ENCODE measurements at regions not wholly inside any gene's neighbourhood (a gene's known extent, or its start where the extent isn't known, plus 50 kb on each side); places are given as distances from the start of the nearest gene placed in this dataset.

DNA sequence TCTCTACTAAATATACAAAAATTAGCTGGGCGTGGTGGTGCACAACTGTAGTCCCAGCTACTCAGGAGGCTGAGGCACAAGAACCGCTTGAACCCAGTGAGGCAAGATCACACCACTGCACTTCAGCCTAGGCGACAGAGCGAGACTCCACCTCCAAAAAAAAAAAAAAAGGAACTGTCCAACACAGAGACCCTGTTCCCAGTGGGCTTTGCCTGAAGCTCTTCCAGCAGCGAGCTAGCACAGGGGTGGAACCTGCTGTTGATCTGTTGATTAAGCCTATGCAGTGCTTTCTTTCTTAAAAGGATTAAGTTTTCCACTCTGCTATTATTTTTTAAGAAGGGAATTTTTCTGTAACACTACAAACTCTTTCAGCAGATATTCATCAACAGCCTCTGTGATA lies 171.0 kb upstream of the TUT7 start:
- DNase-seq (no peak), ATAC-seq (no peak)
- H3K4me1 ChIP-seq (ENCODE audit: insufficient read depth, low read length) = no peaks in the 10 kb centered on the region
- TF ChIP-seq EZH2phosphoT487 (IDR thresholded peaks at IDR 0.05; ENCODE audit: borderline replicate concordance, low read length) (no peak), EZH2 (IDR thresholded peaks at IDR 0.05; ENCODE audit: low read length, unreplicated experiment) (no peak)
- TF ChIP-seq, protein P1, sequence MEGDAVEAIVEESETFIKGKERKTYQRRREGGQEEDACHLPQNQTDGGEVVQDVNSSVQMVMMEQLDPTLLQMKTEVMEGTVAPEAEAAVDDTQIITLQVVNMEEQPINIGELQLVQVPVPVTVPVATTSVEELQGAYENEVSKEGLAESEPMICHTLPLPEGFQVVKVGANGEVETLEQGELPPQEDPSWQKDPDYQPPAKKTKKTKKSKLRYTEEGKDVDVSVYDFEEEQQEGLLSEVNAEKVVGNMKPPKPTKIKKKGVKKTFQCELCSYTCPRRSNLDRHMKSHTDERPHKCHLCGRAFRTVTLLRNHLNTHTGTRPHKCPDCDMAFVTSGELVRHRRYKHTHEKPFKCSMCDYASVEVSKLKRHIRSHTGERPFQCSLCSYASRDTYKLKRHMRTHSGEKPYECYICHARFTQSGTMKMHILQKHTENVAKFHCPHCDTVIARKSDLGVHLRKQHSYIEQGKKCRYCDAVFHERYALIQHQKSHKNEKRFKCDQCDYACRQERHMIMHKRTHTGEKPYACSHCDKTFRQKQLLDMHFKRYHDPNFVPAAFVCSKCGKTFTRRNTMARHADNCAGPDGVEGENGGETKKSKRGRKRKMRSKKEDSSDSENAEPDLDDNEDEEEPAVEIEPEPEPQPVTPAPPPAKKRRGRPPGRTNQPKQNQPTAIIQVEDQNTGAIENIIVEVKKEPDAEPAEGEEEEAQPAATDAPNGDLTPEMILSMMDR (conservative IDR thresholded peaks at IDR 0.05; ENCODE audit: low read depth, low read length) = no peak
- H3K27me3 ChIP-seq (ENCODE audit: low read length) = peaks cover 27% of the 10 kb centered on the region
- POLR2A ChIA-PET (ENCODE audit: unreplicated experiment) = no interaction called here
- H3K4me3 ChIP-seq (ENCODE audit: low read length) = no peak overlapping the region
- no TSS peak for BruUV-seq (replicated peaks)
- no peak overlapping the region for H3K27ac ChIP-seq (ENCODE audit: low read length)
- no peaks in the 10 kb centered on the region for H3F3A ChIP-seq (ENCODE audit: low read length, unreplicated experiment)
- H3K79me2 ChIP-seq (ENCODE audit: low read length) = no peaks in the 10 kb centered on the region
- H3K9me3 ChIP-seq (ENCODE audit: low read length) = no peaks in the 10 kb centered on the region
- no peaks in the 10 kb centered on the region for H4K20me1 ChIP-seq (ENCODE audit: low read length)
- intact Hi-C loops (cut with micrococcal nuclease) = no loop called here
- no peak overlapping the region for H2AFZ ChIP-seq (ENCODE audit: low read length)
- no peaks in the 10 kb centered on the region for H3K9me2 ChIP-seq (replicated peaks; ENCODE audit: low read length)
- H3K9ac ChIP-seq (ENCODE audit: low read length) = no peak overlapping the region
- CTCF ChIA-PET = no interaction called here
- H3K4me2 ChIP-seq (ENCODE audit: low read length) = no peak overlapping the region
- no peaks in the 10 kb centered on the region for H3K36me3 ChIP-seq (ENCODE audit: low read depth, low read length)

DNA sequence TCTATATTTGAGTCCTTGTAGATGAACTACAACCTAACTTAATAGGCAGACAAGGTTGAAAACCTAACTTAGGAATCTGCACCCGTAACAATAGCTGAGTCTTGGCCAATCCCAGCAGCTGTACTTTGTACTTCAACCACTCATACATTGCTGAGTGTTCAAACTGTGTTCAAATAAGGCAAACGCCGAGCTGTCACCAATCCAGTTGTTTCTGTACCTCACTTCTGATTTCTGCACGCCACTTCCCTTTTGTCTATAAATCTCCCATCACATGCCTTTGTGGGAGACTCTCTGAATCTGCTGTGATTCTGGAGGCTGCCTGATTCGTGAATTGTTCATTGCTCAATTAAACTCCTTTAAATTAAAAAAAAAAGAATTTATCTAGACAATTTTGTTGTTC lies 167.8 kb upstream of the TUT7 start:
- no peak for ATAC-seq

DNA sequence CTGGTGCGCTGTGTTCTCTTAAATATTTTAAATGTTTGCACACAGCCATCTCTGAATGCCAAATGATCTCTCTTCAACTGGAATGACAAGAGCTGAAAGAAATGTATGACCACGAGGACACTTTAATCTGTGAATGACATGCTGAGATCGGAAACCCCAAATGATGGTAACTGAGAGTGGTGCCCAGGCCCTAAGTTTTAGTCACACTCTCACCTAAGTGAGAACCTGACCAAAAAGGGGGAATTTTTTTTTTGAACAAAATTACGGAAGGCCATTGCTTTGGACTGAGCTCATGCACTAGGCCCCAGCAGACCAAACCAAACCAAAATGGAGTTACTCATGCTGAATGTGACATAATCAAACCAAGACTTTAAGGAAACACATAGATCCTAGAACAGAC lies 167.1 kb upstream of the TUT7 start:
- H3K4me1 ChIP-seq (ENCODE audit: insufficient read depth, low read length) = no peaks in the 10 kb centered on the region
- BruUV-seq (replicated peaks) = no TSS peak
- no peak for TF ChIP-seq EZH2phosphoT487 (IDR thresholded peaks at IDR 0.05; ENCODE audit: borderline replicate concordance, low read length)
- TF ChIP-seq, protein P1 (conservative IDR thresholded peaks at IDR 0.05; ENCODE audit: low read depth, low read length) = no peak
- TF ChIP-seq EZH2 (IDR thresholded peaks at IDR 0.05; ENCODE audit: low read length, unreplicated experiment) = no peak
- H2AFZ ChIP-seq (ENCODE audit: low read length) = no peak overlapping the region
- H3K4me3 ChIP-seq (ENCODE audit: low read length) = no peak overlapping the region
- DNase-seq (no peak), ATAC-seq (no peak)
- CTCF ChIA-PET = no interaction called here
- H3K27ac ChIP-seq (ENCODE audit: low read length) = no peak overlapping the region
- H4K20me1 ChIP-seq (ENCODE audit: low read length) = no peaks in the 10 kb centered on the region
- H3K4me2 ChIP-seq (ENCODE audit: low read length) = no peak overlapping the region
- H3F3A ChIP-seq (ENCODE audit: low read length, unreplicated experiment) = no peaks in the 10 kb centered on the region
- POLR2A ChIA-PET (ENCODE audit: unreplicated experiment) = no interaction called here
- H3K27me3 ChIP-seq (ENCODE audit: low read length) = peaks cover 19% of the 10 kb centered on the region; the same call in 1 of the 2 replicates
- no peak overlapping the region for H3K9ac ChIP-seq (ENCODE audit: low read length)
- intact Hi-C loops (cut with micrococcal nuclease) = no loop called here
- no peaks in the 10 kb centered on the region for H3K36me3 ChIP-seq (ENCODE audit: low read depth, low read length)
- no peaks in the 10 kb centered on the region for H3K79me2 ChIP-seq (ENCODE audit: low read length)
- no peaks in the 10 kb centered on the region for H3K9me2 ChIP-seq (replicated peaks; ENCODE audit: low read length)
- H3K9me3 ChIP-seq (ENCODE audit: low read length) = no peaks in the 10 kb centered on the region

More for the DNA sequence above, 167.8 kb upstream of the TUT7 start:
- H3K79me2 ChIP-seq (ENCODE audit: low read length) = no peaks in the 10 kb centered on the region
- H3K27me3 ChIP-seq (ENCODE audit: low read length) = peaks cover 15% of the 10 kb centered on the region
- H3K4me1 ChIP-seq (ENCODE audit: insufficient read depth, low read length) = no peaks in the 10 kb centered on the region
- DNase-seq = no peak
- H3K9me3 ChIP-seq (ENCODE audit: low read length) = no peaks in the 10 kb centered on the region
- intact Hi-C loops (cut with micrococcal nuclease) = no loop called here
- H2AFZ ChIP-seq (ENCODE audit: low read length) = no peak overlapping the region
- H3K36me3 ChIP-seq (ENCODE audit: low read depth, low read length) = no peaks in the 10 kb centered on the region
- H3K9me2 ChIP-seq (replicated peaks; ENCODE audit: low read length) = no peaks in the 10 kb centered on the region
- H4K20me1 ChIP-seq (ENCODE audit: low read length) = no peaks in the 10 kb centered on the region
- H3K9ac ChIP-seq (ENCODE audit: low read length) = no peak overlapping the region
- no TSS peak for BruUV-seq (replicated peaks)
- POLR2A ChIA-PET (ENCODE audit: unreplicated experiment) = no interaction called here
- H3K4me3 ChIP-seq (ENCODE audit: low read length) = no peak overlapping the region
- H3F3A ChIP-seq (ENCODE audit: low read length, unreplicated experiment) = no peaks in the 10 kb centered on the region
- TF ChIP-seq EZH2phosphoT487 (IDR thresholded peaks at IDR 0.05; ENCODE audit: borderline replicate concordance, low read length) (no peak), EZH2 (IDR thresholded peaks at IDR 0.05; ENCODE audit: low read length, unreplicated experiment) (no peak)
- TF ChIP-seq, protein P1 (conservative IDR thresholded peaks at IDR 0.05; ENCODE audit: low read depth, low read length) = no peak
- no peak overlapping the region for H3K4me2 ChIP-seq (ENCODE audit: low read length)
- no peak overlapping the region for H3K27ac ChIP-seq (ENCODE audit: low read length)
- CTCF ChIA-PET = no interaction called here

Measured in PC-3 (cell line).